GM12892 (cell line): ENCODE measurements at regions not wholly inside any gene's neighbourhood (a gene's known extent, or its start where the extent isn't known, plus 50 kb on each side); places are given as distances from the start of the nearest gene placed in this dataset.

ENCODE experiments used
- POLR2A ChIP-seq: IDR thresholded peaks from 2 replicates; pipeline ENCODE4 v1.6.1; 2011; ENCODE audit warnings: low read depth, low read length, control low read depth
- POLR2AphosphoS5 ChIP-seq: IDR thresholded peaks from 2 replicates; pipeline ENCODE4 v1.6.1; 2011; ENCODE audit warnings: low read depth, low read length, control low read depth

DNA sequence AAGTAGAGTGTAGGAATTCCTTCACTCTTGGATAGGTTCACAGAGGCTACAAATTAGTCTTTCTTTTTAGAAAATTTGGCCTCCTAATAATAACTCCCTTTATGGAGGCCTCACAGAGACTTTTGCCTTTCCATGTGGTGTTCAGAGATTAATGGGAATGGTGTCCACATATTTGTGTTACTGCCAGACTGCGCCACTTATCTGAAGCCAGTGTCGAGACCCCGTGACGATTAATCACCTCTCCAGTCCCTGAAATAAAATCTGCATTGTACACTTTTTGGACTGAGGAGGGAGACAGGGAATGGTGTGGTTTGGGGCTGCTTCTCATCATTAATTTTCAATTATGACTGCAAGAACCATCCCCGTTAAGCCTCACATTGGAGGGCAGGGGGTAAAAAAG is 980.5 kb downstream of the FLRT2 start:
- TF ChIP-seq POLR2A = no peak
- no peak for TF ChIP-seq POLR2AphosphoS5
